Amniotic stem cell (primary cell): ENCODE measurements at regions not wholly inside any gene's neighbourhood (a gene's known extent, or its start where the extent isn't known, plus 50 kb on each side); places are given as distances from the start of the nearest gene placed in this dataset.

ENCODE experiments used
- DNase-seq: peaks from one replicate; lab custom pipeline; 2025; lab: John Stamatoyannopoulos, UW

GRCh38 chr1:194331758-194332157 lies 1145.3 kb upstream of the B3GALT2 start:
- DNase-seq = no peak

DNA sequence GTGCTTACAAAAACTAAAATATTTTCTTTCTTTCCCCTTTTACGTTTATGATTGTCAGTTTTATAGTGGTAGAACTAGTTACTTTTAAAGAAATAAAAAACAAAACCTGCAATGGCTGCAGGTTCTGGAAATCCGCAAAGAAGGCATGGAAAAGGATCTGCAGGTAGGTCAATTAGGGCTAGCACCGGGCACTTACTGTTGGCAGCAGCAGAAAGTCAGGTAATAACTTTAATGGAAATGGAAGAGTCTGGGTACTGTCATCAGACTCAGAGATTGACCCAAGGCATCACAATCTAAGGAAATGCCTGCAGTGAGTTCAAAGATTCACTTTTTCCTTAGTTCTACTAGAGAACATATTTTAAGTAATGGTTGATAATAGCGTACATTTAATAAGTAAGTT lies 1136.3 kb upstream of the B3GALT2 start:
- DNase-seq = no peak

- no peak for DNase-seq
Measured at GRCh38 chr1:194318790-194319280, 1132.4 kb upstream of the B3GALT2 start.

GRCh38 chr1:194309697-194310096 lies 1123.3 kb upstream of the B3GALT2 start:
- DNase-seq = no peak

- DNase-seq = no peak
Measured at GRCh38 chr1:194309269-194309668, 1122.9 kb upstream of the B3GALT2 start.

DNA sequence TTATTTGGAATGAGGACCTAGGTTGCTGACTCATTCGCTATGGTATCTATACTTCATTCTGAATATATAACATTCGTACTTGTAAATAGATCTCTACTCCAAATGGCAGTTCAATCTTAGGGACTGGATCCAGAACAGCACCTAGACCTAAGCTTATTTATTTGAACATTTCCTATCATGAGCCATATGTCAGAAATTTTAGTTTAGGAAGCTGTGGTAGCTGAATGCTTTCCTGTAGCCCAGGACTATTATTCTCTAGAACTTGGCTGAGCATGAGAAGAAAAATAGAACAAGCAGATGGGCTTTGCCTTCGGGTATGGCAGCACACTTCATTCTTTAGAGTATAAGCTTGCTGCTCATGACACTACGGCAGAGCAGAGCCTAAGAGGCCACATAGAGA lies 1114.4 kb upstream of the B3GALT2 start:
- DNase-seq = no peak

- no peak for DNase-seq
Measured at GRCh38 chr1:194300340-194300739, 1113.9 kb upstream of the B3GALT2 start.

- no peak for DNase-seq
Measured at GRCh38 chr1:194298007-194298598, 1111.7 kb upstream of the B3GALT2 start.

DNA sequence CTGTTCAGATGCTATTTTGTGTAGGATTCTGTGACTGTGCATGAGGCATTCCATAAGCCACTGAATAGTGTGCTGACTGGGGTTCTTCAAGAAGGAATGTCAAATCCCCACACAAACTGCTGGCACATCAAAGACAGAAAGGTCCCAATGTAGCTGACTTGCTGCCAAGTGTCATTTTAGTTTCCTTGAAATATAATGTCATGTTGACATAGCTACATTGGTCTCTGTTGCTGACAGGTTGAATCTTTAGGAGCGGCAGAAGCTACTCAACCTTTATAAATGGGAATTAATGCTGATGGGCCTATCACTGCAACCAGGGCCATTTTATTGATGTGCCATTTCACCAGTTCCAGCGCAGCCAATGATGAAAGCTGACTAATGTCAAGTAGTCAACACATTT lies 1110.7 kb upstream of the B3GALT2 start:
- no peak for DNase-seq

GRCh38 chr1:194296201-194296600 lies 1109.8 kb upstream of the B3GALT2 start:
- DNase-seq = no peak

- DNase-seq = no peak
Measured at GRCh38 chr1:194295685-194296084, 1109.3 kb upstream of the B3GALT2 start.

DNA sequence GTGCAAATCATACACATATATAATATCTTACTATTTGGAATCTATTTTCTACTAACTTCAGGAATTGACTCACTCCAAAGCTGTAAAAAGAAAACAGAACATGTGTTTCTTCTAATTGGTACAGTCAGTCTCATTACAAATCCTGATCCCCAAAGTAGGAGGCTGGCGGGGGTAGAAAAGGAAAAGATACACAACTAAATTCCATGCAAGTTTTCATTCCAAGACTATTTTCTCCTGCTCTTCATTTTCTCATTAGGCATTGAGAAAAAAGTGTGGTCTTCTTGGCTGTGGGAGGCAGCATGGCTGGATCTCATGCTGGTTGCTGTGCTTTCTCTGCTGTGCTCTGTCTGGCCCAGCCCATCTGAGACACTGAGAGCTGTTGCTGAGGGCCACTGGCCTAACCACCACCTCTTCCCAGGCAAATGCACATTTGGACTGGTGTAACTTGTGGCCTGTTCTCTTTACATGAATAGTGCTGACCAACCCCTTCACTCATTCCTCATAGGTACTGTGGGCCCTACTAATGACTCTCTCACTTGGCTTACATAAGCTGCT lies 1107.5 kb upstream of the B3GALT2 start:
- DNase-seq = no peak

GRCh38 chr1:194292966-194293365 lies 1106.6 kb upstream of the B3GALT2 start:
- DNase-seq = no peak

- no peak for DNase-seq
Measured at GRCh38 chr1:194289569-194290266, 1103.3 kb upstream of the B3GALT2 start.

DNA sequence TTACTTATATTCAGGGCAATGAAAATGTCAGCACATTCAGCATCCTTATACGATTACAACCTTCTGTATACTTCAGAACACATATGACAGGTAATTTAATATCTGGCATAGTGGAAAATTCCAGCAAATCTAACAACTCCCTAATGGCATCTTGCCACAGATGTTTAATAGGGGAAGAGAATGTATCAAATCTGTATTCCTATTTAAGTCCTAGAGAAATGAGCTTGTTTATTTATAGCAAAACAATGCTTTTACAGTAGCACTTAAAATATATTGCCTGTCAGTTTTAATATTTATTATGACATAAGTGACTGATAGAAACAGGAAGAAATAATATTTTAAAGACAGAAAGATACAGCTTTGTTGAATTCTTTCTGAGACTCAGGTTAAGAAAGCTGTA lies 1101.8 kb upstream of the B3GALT2 start:
- no peak for DNase-seq

GRCh38 chr1:194281376-194281775 lies 1095.0 kb upstream of the B3GALT2 start:
- DNase-seq = no peak

DNA sequence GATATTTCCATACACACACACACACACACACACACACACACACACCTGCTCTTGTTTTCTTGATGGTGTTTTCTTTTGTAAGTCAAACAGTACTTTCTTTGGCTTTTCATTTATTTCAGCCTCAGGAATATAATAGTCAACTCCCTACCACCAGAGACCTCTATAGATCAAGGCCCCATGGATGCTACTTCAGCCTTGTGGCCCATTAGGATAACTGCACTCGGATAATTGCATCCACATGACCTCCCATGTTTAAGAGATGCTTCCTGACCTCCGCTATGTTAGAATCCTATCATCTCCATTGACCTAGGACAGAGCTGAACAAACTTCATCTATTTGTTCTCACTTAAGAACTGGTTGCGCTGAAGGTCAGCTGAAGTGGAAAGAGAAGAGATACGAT lies 1094.0 kb upstream of the B3GALT2 start:
- no peak for DNase-seq

DNA sequence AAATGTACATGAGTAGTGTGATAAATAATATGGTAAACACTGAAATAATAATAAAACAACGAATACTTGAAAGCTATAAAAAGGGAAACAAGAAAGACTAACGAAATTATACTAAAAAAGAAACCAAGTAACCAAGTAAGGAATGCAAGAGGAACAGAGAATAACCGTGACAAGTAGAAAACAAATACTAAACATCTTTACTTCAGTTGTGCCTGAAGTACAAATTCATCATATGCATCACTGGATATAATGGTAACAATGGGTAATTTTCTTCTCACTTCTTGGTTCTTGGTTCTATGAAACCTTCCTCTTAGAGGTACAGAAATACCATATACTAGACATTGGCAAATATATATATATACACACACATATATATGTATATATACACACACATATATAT lies 1093.6 kb upstream of the B3GALT2 start:
- no peak for DNase-seq

- no peak for DNase-seq
Measured at GRCh38 chr1:194277927-194278326, 1091.5 kb upstream of the B3GALT2 start.

- no peak for DNase-seq
Measured at GRCh38 chr1:194273660-194274059, 1087.2 kb upstream of the B3GALT2 start.

DNA sequence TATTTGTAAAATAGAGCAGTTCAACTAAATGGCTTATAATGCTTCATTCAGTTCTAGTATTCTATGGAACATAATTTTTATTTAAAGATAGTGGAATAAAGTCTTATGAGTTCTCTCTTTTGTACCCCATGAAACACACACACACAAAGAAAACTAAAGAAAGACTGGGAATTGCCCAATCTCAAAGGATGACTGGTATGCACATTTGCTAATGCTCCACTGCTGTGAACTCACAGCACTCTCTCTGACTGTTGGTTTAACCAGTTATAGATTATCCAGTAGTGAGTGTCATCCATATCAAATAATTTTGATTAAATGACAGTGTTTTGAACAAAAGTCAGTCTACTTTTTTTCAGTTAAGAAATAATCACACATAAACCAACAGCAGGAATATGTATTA lies 1082.4 kb upstream of the B3GALT2 start:
- DNase-seq = no peak

DNA sequence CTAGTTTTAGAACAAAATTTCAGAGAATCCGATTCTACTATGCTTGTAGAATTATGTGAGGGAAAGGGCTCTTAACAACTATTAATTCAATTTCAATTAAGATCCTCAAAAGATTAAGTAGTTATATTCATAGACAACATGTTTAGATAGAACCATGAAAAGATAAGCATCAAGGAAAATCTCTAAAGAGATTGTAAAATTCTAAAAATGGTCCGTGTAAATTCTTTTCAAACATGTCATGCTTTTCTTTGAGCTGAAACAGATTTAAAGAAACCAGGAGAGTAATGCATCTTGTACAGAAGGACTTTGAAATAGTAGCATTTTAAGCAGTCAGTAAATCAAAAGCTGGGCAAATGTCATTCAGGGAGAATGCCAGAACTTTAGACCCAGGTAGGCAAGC lies 1080.6 kb upstream of the B3GALT2 start:
- no peak for DNase-seq

DNA sequence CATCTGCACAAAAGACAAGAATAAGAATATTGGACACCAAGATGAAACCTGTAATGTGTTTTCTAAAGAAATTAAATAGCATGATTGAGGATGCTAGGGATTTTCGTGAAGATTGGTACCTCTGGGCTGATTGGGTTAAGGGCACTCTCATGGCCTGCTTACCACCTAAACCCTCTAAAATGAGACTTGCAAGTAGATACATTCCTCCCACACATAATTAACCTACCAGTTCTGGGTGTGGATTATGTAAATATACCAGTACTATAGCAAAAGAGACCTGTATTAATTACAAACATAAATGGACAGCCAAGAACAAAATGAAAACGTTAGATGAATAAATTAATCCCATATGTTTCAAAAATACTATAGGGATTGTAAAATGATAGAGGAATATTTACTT lies 1069.6 kb upstream of the B3GALT2 start:
- DNase-seq = no peak

DNA sequence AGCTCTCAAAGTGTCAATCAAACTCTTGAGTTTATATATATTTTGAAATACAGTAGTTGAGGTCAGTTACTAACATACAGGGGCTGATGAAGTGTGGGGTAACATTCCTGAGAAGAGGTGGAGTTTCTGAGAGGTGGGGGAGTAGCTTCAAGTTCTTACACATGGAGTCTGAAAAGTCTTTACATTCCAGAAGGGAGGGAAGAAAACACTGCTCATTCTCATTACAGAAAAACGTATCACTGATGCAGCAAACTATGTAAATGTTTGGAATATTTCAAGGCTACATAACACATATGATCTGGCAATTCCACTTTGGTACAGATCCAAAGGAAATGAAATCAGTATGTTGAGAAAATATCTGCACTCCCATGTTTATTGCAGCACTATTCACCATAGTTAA lies 1065.8 kb upstream of the B3GALT2 start:
- DNase-seq = no peak
